ENCODE measurements at regions not wholly inside any gene's neighbourhood (a gene's known extent, or its start where the extent isn't known, plus 50 kb on each side); places are given as distances from the start of the nearest gene placed in this dataset.

DNA sequence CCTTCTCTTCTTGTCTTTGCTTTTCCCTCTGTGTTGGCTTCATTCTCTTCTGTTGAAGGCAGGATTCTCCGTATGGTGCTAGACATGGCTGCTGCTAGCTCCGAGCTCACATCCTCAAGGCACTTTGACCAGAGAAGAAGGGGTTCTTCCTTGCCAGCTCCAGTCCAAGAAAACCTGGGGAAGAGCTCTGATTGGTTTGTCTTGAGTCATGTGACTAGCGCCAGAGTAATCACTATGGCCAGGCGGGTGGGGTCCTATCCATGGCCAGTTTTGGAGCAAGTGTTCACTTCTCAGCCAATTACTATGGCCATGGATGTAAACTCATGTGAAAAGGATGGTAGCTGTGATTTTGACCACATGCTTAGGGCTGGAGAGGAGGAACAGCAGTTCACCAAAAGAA lies 74.2 kb downstream of the CT47B1 start:
- TF ChIP-seq EZH2 (IDR thresholded peaks at IDR 0.05; ENCODE audit: borderline replicate concordance, low read depth, low read length, severe bottlenecking) = no peak
- TF ChIP-seq, protein P1, sequence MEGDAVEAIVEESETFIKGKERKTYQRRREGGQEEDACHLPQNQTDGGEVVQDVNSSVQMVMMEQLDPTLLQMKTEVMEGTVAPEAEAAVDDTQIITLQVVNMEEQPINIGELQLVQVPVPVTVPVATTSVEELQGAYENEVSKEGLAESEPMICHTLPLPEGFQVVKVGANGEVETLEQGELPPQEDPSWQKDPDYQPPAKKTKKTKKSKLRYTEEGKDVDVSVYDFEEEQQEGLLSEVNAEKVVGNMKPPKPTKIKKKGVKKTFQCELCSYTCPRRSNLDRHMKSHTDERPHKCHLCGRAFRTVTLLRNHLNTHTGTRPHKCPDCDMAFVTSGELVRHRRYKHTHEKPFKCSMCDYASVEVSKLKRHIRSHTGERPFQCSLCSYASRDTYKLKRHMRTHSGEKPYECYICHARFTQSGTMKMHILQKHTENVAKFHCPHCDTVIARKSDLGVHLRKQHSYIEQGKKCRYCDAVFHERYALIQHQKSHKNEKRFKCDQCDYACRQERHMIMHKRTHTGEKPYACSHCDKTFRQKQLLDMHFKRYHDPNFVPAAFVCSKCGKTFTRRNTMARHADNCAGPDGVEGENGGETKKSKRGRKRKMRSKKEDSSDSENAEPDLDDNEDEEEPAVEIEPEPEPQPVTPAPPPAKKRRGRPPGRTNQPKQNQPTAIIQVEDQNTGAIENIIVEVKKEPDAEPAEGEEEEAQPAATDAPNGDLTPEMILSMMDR (IDR thresholded peaks at IDR 0.05; ENCODE audit: borderline replicate concordance, extremely low read depth, low read length, poor library complexity, severe bottlenecking) = no peak

Measured in DND-41 (cell line).